ENCODE measurements at regions not wholly inside any gene's neighbourhood (a gene's known extent, or its start where the extent isn't known, plus 50 kb on each side); places are given as distances from the start of the nearest gene placed in this dataset.

- H3K4me3 ChIP-seq (ENCODE audit: low read depth, poor library complexity, severe bottlenecking): no peak overlapping the region
- intact Hi-C loops (cut with DNase I; ENCODE audit: low total_unique reads): no loop called here
- WGBS, 2 donors: 83 to 86% methylated on average over 1 of the region's 1 CpG
- DNase-seq (ENCODE audit: low spot score in 2 of 2): no peak
- TF ChIP-seq CTCF (IDR thresholded peaks at IDR 0.05) (no peak), POLR2A (IDR thresholded peaks at IDR 0.05) (no peak)
Measured at GRCh38 chr11:105328061-105328460, 188.5 kb upstream of the CARD18 start.

- no peak for TF ChIP-seq POLR2A (IDR thresholded peaks at IDR 0.05)
- TF ChIP-seq CTCF (IDR thresholded peaks at IDR 0.05): no peak
- intact Hi-C loops (cut with DNase I; ENCODE audit: low total_unique reads): no loop called here
- no peak overlapping the region for H3K4me3 ChIP-seq (ENCODE audit: low read depth, poor library complexity, severe bottlenecking)
- WGBS, 2 donors: 87 to 89% methylated on average over 7 of the region's 7 CpGs
- no peak for DNase-seq (ENCODE audit: low spot score in 2 of 2)
Measured at GRCh38 chr11:105324156-105324555, 184.6 kb upstream of the CARD18 start.

GRCh38 chr11:105321696-105322095, 182.1 kb upstream of the CARD18 start:
- no peak for TF ChIP-seq CTCF (IDR thresholded peaks at IDR 0.05)
- 87 to 89% methylated on average over 2 of the region's 2 CpGs for WGBS, 2 donors
- intact Hi-C loops (cut with DNase I; ENCODE audit: low total_unique reads): no loop called here
- no peak overlapping the region for H3K4me3 ChIP-seq (ENCODE audit: low read depth, poor library complexity, severe bottlenecking)
- no peak for DNase-seq (ENCODE audit: low spot score in 2 of 2)

GRCh38 chr11:105315287-105315686, 175.7 kb upstream of the CARD18 start:
- intact Hi-C loops (cut with DNase I; ENCODE audit: low total_unique reads): no loop called here
- DNase-seq (ENCODE audit: low spot score in 2 of 2): no peak
- no peak overlapping the region for H3K4me3 ChIP-seq (ENCODE audit: low read depth, poor library complexity, severe bottlenecking)
- WGBS, 2 donors: 93 to 96% methylated on average over 2 of the region's 2 CpGs
- TF ChIP-seq POLR2A (IDR thresholded peaks at IDR 0.05) (no peak), CTCF (IDR thresholded peaks at IDR 0.05) (no peak)

- DNase-seq (ENCODE audit: low spot score in 2 of 2): no peak
- no peak for TF ChIP-seq CTCF (IDR thresholded peaks at IDR 0.05)
- TF ChIP-seq POLR2A (IDR thresholded peaks at IDR 0.05): no peak
- H3K4me3 ChIP-seq (ENCODE audit: low read depth, poor library complexity, severe bottlenecking): no peak overlapping the region
- intact Hi-C loops (cut with DNase I; ENCODE audit: low total_unique reads): no loop called here
- 80 to 95% methylated on average over 2 of the region's 2 CpGs for WGBS, 2 donors
Measured at GRCh38 chr11:105312266-105312665, 172.7 kb upstream of the CARD18 start.

- H3K4me3 ChIP-seq (ENCODE audit: low read depth, poor library complexity, severe bottlenecking): no peak overlapping the region
- 91 to 99% methylated on average over 3 of the region's 3 CpGs for WGBS, 2 donors
- intact Hi-C loops (cut with DNase I; ENCODE audit: low total_unique reads): no loop called here
- no peak for TF ChIP-seq POLR2A (IDR thresholded peaks at IDR 0.05)
- no peak for TF ChIP-seq CTCF (IDR thresholded peaks at IDR 0.05)
- DNase-seq (ENCODE audit: low spot score in 2 of 2): no peak
Measured at GRCh38 chr11:105298630-105299029, 159.1 kb upstream of the CARD18 start.

Data from lower leg skin (tissue), 4 donors.